Activated CD4-positive, alpha-beta T cell treated with anti-CD3 and anti-CD28 coated beads, Interleukin-2, amount 50 U/mL, for 4 hours (primary cell): ENCODE measurements at regions not wholly inside any gene's neighbourhood (a gene's known extent, or its start where the extent isn't known, plus 50 kb on each side); places are given as distances from the start of the nearest gene placed in this dataset.

Experiments used
- DNase-seq, 2 experiments: peaks; one replicate each; pipeline ENCODE4 v3.0.0-alpha.2; 2020

DNA sequence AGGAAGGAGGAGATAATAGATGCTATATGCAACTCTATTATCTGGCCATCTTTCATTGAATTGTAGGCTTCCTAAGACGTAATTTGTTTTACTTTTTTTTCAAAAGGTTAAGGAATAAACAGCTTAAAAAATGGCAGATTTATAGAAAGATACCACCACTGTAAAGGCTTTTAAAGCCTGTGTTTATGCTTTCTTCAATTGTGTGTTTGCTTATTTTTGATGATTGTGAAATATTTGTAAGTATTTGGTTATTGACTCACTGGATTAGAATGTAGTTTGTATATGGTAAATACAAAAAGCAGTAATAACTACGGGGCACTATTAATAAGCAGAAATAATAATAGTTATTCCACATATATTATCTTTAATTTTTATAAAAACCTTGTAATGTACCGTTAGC, 437.9 kb downstream of the KLF5 start:
- DNase-seq: no peak

DNA sequence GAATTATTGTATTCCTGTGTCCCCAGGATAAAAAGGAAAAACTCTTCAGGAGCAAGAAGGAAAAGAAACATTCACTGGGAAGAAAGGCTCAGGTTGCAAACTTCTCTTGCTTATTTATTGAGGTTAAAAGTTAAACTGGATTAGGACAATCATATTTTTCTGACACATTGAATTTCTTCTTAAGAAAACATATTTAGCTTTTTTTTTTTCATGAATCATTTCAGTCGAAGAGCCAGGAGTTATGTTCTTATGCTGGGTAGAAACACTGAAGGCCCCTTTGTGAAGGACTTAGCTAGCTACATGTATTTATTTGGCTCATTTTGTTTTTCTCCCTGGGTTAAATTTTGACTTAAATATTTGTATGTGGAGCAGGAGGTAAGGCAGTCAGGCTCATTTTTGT, 434.0 kb downstream of the KLF5 start:
- DNase-seq: no peak

DNA sequence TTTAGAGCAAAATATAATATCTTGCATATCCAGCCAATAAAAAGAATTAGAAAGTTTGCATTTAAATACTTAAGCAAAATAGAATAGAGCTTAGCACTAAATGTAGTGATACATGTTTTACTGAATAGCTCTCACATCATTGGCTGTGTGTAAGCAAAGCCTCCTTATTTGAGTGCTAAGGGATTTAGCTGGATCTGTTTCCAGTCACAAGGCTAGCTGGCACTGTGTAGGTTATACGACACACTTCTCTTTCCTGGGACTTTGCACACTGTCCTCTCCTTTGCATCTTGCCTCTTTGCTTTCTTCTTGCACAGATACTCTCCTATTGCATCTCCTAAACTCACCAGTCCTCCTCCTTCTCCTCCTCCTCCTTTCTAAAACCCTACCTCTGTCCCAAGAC, 423.8 kb downstream of the KLF5 start:
- DNase-seq: no peak

DNA sequence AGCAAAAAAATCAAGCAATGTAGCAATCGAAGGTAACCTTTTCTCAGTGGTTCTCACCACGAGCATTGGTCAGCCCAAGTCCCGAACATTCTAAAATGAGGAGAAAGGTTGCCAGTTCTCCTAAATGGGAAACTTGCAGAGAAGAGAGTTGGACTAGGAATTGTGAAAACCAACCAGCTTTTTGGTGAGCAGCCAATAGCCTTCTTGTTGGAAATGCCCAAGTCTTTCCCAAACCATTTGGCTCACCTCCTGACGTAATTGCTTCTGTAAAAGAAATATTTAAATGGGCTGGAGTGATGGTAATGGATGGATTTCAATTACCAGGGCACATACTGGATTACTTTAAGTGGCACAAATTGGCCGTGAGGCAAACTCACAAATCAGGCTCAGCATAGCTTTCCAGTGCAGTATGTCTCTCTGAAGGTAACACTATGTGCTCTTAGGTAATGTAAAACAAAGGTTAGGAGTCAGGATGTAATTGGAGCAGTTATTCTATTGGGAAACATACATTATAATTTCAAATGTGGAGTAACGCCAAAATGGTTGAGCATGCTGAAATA, 423.2 kb downstream of the KLF5 start:
- no peak for DNase-seq

DNA sequence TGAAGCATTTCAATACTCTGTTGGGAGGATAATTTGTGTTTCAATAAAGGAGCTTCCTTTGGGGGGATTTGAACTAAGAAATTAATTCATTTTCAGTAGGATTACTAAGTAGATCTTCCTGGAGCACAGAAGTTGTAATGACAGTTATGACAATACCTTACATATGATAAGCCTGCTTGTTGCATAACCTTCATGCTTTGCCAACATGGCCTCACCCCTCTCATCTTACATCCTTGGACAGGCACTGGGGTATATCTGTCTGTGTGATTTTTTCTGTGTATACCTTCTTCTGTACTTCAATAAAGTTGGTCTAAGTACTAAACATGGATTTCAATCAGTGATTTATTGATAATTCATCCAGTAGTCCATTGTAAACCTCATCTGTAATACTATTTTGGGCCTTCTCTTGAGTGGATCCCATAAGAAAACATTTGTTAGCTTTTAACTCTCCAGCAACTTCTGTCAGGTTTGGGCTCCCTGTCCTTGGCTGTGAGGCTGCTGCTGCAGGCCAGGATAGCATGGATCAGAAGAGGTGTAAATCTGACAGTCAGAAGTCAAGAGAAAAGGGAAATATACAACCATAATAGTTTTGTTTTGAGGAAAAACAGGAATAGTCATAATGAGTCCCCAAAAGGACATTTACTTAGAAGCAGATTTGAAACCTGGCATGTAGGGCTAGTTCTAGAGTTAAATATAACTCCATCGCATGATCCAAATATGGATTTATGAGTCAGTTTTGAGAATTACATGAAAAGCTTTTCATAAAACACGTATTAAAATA, 422.2 kb downstream of the KLF5 start:
- no peak for DNase-seq

DNA sequence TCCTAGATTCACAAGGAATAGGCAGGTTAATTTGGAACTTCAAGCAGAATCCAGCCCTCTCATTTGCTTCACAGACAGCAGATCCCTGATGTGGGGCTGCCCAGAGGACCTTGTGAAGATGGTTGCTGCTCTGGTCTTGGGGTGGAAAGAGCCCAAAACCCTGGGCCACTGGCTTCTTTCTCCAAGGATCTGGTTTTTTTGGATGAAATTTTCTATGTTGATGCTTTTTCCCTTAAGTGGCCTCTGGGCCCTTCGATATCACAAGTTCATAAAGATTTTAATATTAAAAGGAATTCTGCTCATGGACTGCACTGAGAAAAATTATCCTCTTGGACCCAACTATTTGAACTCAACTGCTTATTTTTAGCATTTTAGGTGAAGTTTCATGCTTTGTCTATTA, 421.1 kb downstream of the KLF5 start:
- no peak for DNase-seq

DNA sequence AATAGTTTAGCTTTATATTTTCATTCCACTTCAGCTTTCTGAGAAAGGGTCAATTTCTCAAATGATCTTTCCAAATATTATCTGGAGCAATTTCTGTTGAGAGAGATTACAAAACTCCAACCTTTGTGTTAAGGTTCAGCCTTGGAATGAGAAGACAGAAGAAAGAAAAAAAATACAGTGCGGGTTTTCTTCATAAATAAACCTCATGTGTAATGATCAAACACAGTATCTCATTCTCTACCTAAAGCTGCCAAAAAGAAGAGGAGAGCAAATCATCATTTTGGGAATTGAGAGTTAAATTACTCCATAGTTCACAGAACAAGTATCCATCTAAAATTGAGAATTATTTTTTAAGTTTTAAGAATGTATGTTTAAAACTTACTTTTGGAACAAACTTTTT, 420.5 kb downstream of the KLF5 start:
- no peak for DNase-seq

DNA sequence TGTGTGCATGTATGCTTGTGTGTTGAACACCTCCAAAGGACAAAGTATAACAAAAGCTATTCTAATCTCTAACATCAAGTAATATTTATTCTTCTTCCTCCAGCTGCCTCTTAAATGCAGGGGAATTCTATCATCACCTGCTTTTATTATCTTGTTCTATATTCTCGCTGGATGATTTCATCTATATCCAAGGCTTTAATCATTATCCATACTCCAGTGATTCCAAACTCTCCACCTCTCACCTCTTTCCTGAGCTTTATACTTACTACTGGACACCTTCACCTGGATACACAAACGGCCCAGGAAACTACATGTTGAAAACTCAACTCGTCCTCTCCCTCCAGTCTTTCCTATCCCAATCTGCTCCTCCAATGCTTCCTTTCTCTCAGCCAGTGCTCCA, 418.6 kb downstream of the KLF5 start:
- no peak for DNase-seq

DNA sequence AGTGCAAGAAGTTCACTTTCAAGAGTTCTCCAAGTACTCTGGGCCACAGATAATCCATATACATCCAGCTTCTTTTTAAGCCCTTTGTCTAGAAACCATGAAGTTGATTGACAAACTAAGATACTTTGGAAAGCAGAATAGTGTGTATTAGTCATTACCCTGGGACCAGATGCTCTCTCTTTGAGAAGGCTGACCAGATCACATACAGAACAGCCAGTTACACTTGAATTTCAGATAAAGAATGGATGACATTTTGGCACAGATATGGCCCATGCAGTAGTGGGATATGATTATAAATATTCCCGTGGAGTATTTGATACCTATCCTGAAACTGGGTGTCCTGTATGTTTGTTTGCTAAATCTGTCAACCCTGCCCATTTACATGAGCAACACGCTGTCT, 414.2 kb downstream of the KLF5 start:
- no peak for DNase-seq

DNA sequence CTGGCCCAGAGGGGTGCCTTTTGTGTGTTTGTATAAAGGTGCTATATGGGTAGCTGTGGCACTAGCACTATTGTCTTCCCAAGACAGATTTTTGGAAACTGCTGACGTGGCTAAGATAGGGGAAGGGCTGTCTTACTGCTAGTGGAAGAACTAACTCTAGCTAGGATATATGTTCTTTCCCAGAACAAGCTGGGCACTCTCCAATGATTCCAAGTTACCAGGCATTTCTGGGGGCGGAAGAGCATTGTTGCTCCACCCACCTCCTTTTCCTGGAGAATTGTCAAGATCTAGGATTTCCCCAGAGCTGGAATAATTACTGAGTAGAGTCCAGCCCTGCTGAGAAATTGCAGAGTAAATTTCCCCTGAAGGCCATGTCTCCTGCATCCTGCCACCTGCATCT, 408.3 kb downstream of the KLF5 start:
- no peak for DNase-seq

DNA sequence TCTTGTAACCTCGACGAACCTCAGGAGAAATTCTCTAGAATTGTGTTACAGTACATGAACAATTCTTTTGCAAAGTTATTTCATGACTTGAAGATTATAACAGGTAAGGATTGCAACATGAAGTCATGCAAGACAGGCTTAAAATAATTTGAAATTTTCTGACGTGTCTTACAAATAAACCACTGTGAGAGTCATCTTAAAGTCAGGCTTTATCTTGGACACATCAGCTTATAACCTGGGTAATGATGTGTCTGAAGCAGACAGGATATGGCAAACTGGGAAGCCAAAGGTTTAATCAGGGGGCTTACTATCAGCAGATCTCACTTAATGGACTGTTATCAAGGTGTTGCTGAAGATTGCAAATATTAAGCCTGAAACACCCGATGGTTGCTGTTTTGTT, 407.8 kb downstream of the KLF5 start:
- no peak for DNase-seq

DNA sequence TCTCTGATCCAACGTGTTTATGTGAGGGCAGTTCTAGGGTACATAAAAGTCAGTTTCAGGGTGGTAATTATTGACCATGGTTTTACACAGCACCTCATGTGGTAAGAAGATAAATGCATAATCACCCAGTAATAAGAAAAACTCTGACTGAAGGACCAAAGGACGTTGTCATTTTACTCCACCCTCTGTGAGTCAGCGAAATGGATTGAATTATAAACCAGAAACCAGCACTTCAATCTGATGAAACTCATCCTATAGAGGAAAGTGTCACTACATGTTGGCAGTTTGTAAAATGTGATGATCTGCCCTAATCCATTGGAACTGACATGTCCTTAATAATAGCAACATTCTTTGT, 406.8 kb downstream of the KLF5 start:
- DNase-seq: no peak

DNA sequence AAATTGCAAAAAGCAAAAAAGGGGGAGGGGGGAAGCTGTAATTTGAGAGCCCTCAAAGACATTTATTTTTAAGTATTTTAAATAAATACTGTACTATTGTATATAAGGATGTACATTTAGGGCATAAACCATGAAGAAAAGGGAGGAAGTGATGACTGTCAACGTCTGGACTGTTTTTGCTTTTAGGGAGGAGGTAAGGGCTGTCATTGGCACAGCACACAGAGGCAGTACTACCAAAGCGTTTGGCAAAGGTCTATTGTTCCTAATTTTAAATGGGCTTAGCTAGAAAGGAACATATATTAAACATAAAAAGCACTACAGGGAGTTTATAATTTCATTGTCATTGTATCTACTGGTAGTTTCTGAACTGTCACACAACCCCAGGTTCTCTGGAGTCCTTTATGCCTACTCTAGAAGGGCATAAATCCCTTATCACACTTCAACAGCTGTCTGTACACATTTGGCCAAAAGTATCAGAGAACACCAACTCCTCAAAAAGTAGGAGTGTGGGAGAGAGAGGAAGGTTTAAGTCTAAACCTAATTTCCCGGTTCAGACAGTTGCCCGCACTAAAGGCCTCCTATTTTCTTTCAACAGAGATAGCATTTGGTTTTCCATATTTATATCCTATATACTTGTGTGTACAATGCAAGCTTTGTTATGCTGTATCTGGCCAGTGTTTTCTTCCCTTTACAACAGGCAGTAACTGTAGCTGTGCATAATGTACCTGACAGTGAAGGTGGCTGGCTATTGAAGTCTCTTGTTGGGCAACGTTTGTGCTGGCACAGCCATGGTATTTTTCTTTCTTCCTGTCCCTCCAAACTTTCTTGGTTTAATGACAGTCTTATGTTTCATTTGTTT, 406.2 kb downstream of the KLF5 start:
- no peak for DNase-seq

DNA sequence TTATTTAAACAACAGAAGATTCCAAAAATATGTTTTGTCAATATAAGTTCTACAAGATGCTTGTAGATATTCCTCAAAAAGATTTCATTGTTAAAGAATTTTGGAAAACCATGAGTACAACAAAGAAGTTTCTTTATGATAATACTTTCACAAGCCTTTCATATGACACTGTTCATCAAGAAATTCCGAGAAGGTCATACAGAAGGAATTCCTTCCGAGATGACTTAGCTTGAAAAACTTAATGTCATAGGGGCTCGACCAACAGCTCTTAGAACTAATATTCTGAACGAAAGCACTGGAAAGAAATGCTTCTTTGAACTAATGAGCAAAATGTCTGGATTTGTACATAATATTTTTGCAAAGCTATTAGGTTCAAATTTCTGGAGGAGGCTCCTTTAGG, 403.4 kb downstream of the KLF5 start:
- no peak for DNase-seq

DNA sequence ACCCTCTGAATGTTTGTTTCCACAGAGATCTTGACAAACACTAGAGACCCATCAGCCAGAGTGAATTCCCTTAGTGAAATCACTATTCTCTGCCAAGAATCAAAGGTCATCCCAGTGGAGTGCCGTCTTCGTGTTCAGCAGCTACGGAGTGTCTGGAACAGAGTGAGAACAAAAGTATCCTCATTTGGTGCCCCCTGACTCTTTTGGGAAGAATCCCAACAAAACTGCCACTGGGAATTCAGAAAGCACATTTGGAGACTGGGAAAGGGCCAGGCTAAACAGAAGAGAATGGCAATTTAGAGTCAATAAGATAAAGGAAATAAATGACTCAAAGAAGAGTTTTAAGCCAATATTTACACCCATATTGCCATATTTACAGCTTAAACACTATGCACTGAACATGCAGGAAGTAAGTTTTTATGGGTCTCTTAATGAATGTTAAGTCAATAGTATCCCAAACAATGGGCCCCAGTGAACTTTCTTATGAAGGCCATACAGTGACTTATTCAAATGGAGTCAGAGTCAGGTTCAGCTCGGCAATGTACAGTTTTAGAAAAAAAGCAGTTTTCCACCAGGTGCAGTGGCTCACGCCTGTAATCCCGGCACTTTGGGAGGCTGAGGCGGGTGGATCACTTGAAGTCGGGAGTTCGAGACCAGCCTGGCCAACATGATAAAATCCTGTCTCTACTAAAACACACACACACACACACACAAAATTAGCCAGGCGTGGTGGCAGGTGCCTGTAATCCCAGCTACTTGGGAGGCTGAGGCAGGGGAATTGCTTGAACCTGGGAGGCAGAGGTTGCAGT, 392.6 kb downstream of the KLF5 start:
- no peak for DNase-seq

DNA sequence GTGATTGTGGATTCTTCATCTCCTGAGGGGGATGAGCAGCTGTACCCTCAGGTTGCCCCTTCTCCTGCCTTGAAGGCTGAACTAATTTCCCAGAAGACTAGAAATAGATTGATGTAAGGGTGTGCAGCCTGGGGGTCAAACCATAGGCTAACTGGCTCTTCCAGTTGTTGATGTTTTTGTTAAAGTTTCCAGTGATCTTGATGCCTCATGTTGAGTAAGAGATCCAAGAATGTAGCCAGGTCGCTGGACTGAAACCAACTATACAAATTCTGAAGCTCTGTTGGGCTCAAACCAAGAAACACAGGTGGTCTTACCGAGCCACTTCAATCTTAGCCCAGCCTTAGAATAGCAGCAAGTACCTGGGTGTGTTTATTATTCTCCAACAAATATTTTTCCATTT, 391.8 kb downstream of the KLF5 start:
- no peak for DNase-seq

DNA sequence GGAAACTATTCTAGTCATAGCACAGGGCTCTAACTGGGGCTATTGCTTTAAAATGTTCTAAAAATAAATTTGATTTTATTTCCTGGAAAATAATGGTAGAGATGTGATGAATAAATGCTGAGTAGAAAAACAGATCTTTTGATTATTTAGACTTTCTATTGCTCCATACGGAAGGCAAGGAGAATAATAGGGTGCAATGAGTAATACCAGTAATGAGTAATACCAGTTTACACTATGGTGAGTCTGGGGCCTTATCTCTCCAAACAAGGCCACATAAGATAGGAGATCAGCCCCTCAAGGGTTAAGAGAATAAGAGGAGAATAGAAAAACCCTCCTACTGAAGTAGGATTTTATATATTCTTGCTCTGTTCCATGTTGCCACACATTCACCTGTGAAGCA, 390.4 kb downstream of the KLF5 start:
- DNase-seq: no peak

DNA sequence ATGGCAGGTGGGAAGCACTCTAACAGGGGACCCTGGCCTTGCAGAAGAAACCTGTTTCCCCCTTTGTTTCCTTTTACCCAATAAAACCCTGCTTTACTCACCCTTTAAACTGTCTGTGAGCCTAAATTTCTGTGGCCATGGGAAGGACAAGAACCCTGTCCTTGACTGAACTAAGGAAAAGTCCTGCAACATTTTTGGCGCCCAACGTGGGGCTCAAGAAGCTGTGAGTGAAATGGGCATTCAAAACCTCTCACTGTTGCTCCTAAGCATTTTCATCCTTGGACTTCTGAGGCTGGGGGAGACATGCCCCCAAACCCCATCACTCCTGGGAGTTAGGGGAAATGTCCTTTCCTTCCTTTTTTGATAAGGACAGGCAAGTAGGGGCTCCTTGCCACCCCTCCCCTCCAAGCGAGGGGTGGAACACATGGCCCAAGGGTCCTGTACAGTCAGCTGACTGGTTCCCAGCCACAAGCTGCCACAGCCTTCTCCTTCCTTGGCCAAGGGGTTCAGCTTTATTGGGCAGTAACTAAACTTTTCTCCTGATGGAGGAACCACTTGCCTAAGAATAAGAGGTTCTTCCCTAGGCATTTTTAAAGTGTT, 381.6 kb downstream of the KLF5 start:
- no peak for DNase-seq

DNA sequence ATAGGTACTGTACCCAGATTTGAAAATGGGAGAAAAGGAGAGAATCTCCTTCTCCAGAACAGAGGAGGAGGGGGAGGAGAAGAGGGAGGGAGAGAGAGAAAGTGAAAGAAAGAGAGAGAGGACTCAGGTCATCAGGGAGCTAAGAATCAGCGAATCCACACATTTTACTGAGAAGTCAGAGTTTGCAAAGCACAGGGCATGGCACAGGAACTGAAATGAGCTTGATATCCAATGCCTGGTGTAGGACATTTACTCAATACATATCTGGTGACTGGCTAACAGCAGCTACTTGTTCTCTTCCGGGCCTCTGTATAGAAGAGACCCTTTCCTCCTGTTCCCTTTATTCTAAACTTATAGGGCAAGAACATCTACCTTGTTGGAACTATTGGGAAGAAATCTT, 375.1 kb downstream of the KLF5 start:
- DNase-seq: no peak

DNA sequence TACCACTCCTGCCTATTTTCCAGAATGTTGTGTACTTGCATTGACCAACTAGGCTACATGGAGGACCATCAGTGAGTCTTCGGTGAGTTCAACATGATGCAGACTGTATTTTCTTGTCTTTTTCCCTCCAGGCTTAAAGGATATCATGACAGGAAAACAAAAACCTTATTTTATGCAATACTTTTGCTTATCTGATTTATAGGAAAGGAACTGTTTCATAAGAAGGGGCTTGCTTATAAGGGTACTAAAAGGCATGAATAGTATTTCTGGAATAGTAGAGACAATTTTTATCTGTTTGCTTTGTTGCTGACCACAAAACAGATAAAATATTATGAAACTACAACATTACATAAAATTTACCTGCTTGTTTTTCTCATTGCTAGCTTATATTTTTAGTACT, 374.7 kb downstream of the KLF5 start:
- no peak for DNase-seq

DNA sequence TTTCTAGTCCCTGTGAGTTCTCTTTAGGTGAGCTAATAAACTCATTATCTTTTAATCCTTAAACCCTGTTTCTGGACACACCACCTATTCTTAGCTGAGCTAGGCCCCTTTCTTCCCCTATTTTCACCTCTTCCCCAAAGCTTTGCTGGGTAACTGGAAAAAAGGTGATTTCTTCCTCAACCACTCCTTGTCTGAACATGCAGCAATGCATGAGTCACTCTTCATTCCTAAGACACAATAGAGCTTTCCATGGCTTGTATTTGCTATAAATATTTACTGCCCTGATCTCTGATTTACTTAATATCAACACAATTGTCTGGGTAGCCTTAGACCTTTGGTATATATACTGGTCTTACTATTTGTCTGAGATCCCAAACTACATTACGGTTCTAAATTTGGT, 370.9 kb downstream of the KLF5 start:
- DNase-seq: no peak

DNA sequence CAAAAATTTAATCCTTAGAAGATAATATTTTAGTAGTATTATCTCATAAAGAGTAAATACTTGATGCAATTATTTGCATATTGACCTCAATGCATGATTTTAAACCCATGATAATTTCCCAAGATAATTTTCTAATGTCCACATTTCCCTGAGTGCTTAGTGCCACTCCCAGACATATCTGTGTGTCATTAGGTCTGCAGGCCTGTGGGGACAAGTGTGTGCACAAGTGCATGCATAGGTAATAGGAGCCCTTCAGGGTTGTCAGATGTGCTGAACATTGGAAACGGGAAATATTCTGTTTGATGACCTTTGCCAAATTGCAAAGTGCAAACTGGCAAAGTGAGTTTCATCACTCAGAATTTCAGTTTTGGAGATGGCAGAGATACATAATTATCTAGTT, 369.9 kb downstream of the KLF5 start:
- no peak for DNase-seq

DNA sequence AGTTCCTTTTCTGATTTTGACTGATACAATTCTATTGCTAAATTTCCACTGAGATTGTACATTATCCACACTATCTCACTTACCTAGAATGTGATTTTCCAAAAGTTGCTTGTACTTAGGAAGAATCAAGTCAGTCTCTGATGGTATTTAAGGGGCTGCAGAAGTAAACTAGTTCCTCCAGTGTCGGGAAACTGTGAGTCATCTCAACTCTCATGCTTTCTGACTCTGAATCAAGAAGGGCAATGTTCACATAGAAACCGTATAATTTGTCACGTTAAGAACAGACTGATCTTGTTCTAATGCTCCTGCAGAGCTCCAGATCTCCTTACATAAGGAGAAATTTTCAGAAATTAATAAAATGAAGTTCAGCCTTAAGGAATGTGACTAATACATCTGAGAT, 369.3 kb downstream of the KLF5 start:
- no peak for DNase-seq
